T-helper 9 cell (primary cell): ENCODE measurements at regions not wholly inside any gene's neighbourhood (a gene's known extent, or its start where the extent isn't known, plus 50 kb on each side); places are given as distances from the start of the nearest gene placed in this dataset.

Experiments used
- DNase-seq: peaks from one replicate; pipeline ENCODE4 v3.0.0-alpha.2; 2020

- DNase-seq = no peak
These were observed 71.0 kb upstream of the PLPP4 start for GRCh38 chr10:120385992-120386391.

- no peak for DNase-seq
These were observed 70.1 kb upstream of the PLPP4 start for GRCh38 chr10:120386896-120387295.

- DNase-seq = no peak
These were observed 69.7 kb upstream of the PLPP4 start for GRCh38 chr10:120387326-120387725.

- DNase-seq = no peak
These were observed 64.8 kb upstream of the PLPP4 start for GRCh38 chr10:120392245-120392644.

- no peak for DNase-seq
These were observed 64.4 kb upstream of the PLPP4 start for GRCh38 chr10:120392671-120393079.

- no peak for DNase-seq
These were observed 62.6 kb upstream of the PLPP4 start for GRCh38 chr10:120394446-120394845.

GRCh38 chr10:120396228-120396627 is 60.8 kb upstream of the PLPP4 start:
- DNase-seq = no peak

GRCh38 chr10:120398180-120398579 is 58.8 kb upstream of the PLPP4 start:
- no peak for DNase-seq

GRCh38 chr10:120400601-120401000 is 56.4 kb upstream of the PLPP4 start:
- no peak for DNase-seq

- DNase-seq = no peak
These were observed 54.8 kb upstream of the PLPP4 start for GRCh38 chr10:120402147-120402766.

GRCh38 chr10:120403109-120403508 is 53.9 kb upstream of the PLPP4 start:
- DNase-seq = no peak

GRCh38 chr10:120406376-120406775 is 50.7 kb upstream of the PLPP4 start:
- DNase-seq = no peak
